HepG2 (cell line): ENCODE measurements at regions not wholly inside any gene's neighbourhood (a gene's known extent, or its start where the extent isn't known, plus 50 kb on each side); places are given as distances from the start of the nearest gene placed in this dataset.

Experiments
- CHD4 ChIP-seq: fragments of 200-600 bp; sonication (generic); IDR thresholded peaks from 2 replicates; pipeline ENCODE4 v1.7.0; 2017; ENCODE audit warnings: mild to moderate bottlenecking, low read length, borderline replicate concordance
- HMG20A ChIP-seq: IDR thresholded peaks from 2 replicates; pipeline ENCODE4 v1.6.1; 2016; ENCODE audit warnings: borderline replicate concordance
- KAT8 ChIP-seq: IDR thresholded peaks from 2 replicates; pipeline ENCODE4 v1.6.1; 2016; ENCODE audit warnings: missing genetic modification reagents, missing compliant biosample characterization
- POLR2A ChIP-seq, 2 experiments: IDR thresholded peaks; 2 replicates each; pipeline ENCODE4 v1.6.1; 2011; ENCODE audit warnings: low read depth in 2 of 2, low read length in 2 of 2, mild to moderate bottlenecking in 1 of 2, moderate library complexity in 1 of 2; ENCODE audit not compliant: insufficient read depth in 1 of 2
- SNAPC5 ChIP-seq: sonication (generic); formaldehyde crosslinking; IDR thresholded peaks from 2 replicates; pipeline ENCODE4 v1.8.1; 2023; ENCODE audit warnings: mild to moderate bottlenecking, missing genetic modification reagents, borderline replicate concordance
- ZKSCAN1 ChIP-seq: fragments of 150-350 bp; IDR thresholded peaks from 2 replicates; pipeline ENCODE4 v1.6.1; 2014; ENCODE audit warnings: low read length
- ZNF629 ChIP-seq: sonication (generic); formaldehyde crosslinking; conservative IDR thresholded peaks from 2 replicates; pipeline ENCODE4 v1.5.0; 2020; ENCODE audit warnings: missing genetic modification reagents
- ZNF781 ChIP-seq: sonication (generic); formaldehyde crosslinking; IDR thresholded peaks from 2 replicates; pipeline ENCODE4 v1.5.1; 2020; ENCODE audit warnings: borderline replicate concordance, mild to moderate bottlenecking, missing genetic modification reagents; ENCODE audit errors: not compliant biosample characterization
- TF ChIP-seq, protein P1 (sequence below): sonication (generic); IDR thresholded peaks from 2 replicates; pipeline ENCODE4 v1.6.1; 2016; ENCODE audit warnings: low read depth, borderline replicate concordance

DNA sequence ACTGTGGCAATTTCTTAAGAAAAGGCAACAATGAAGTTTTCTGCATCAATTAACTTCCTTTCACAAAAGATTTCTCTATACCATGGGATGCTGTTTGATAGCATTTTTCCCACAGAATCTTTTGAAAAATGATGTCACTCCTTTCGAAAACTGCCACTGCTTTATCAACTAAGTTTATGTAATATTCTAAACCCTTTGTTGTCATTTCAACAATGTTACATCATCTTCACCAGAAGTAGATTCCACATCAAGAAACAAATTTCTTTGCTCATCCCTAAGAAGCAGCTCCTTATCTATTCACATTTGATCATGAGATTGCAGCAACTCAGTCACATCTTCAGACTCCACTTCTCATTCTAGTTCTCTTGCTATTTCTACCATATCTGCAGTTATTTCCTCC is 116.1 kb upstream of the KCND3 start:
- TF ChIP-seq HMG20A = no peak
- TF ChIP-seq CHD4 = no peak
- TF ChIP-seq KAT8 (CRISPR knock-in tag) = no peak
- TF ChIP-seq ZNF781 = no peak
- no peak for TF ChIP-seq POLR2A (IDR thresholded peaks at IDR 0.05; ENCODE audit: insufficient read depth in 1 of 2, low read depth in 2 of 2, low read length in 2 of 2)
- no peak for TF ChIP-seq ZKSCAN1
- no peak for TF ChIP-seq SNAPC5 (CRISPR knock-in tag)
- TF ChIP-seq ZNF629 = no peak
- TF ChIP-seq, protein P1, sequence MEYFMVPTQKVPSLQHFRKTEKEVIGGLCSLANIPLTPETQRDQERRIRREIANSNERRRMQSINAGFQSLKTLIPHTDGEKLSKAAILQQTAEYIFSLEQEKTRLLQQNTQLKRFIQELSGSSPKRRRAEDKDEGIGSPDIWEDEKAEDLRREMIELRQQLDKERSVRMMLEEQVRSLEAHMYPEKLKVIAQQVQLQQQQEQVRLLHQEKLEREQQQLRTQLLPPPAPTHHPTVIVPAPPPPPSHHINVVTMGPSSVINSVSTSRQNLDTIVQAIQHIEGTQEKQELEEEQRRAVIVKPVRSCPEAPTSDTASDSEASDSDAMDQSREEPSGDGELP = no peak
